ENCODE measurements at regions not wholly inside any gene's neighbourhood (a gene's known extent, or its start where the extent isn't known, plus 50 kb on each side); places are given as distances from the start of the nearest gene placed in this dataset.

- no peak for TF ChIP-seq EP300 (IDR thresholded peaks at IDR 0.05)
- TF ChIP-seq POLR2A (IDR thresholded peaks at IDR 0.05; ENCODE audit: low read length) = no peak
- TF ChIP-seq FOSL2 (IDR thresholded peaks at IDR 0.05) = no peak
- TF ChIP-seq FOSL2 (CRISPR knock-in tag; IDR thresholded peaks at IDR 0.05) = no peak
- no peak for TF ChIP-seq CTCF (IDR thresholded peaks at IDR 0.05)
- no peak for TF ChIP-seq HMGXB4 (CRISPR knock-in tag; IDR thresholded peaks at IDR 0.05; ENCODE audit: borderline replicate concordance)
- TF ChIP-seq RFX5 (IDR thresholded peaks at IDR 0.05) = no peak
- TF ChIP-seq USF2 (IDR thresholded peaks at IDR 0.05) = no peak
- TF ChIP-seq ZFP36 (IDR thresholded peaks at IDR 0.05; ENCODE audit: borderline replicate concordance, partially characterized antibody) = no peak
- TF ChIP-seq EHF (CRISPR knock-in tag; IDR thresholded peaks at IDR 0.05) = no peak
- TF ChIP-seq REST (IDR thresholded peaks at IDR 0.05) = no peak
Observed at GRCh38 chr7:157087646-157088045, 51.1 kb upstream of the UBE3C start.
